BJ (cell line): ENCODE measurements at regions not wholly inside any gene's neighbourhood (a gene's known extent, or its start where the extent isn't known, plus 50 kb on each side); places are given as distances from the start of the nearest gene placed in this dataset.

Experiments used
- CTCF ChIA-PET: fragments of 350-600 bp; formaldehyde crosslinking; extraction: SDS; loops from one replicate; lab custom pipeline; 2021; ENCODE audit warnings: antibody characterized with exemption, inconsistent platforms; lab: Yijun Ruan, JAX
- POLR2A ChIA-PET: fragments of 300-600 bp; sonication (Branson Sonifier 250); formaldehyde crosslinking; extraction: SDS; loops from one replicate; lab custom pipeline; 2021; ENCODE audit warnings: antibody characterized with exemption; lab: Charles Lee
- DNase-seq: peaks from one replicate; pipeline ENCODE4 v3.0.0-alpha.2; 2011; ENCODE audit warnings: low read depth
- H3K27me3 ChIP-seq: 2 replicates; pipeline ENCODE4 v1.6.0; 2011; ENCODE audit warnings: low read length; ENCODE audit not compliant: control insufficient read depth, insufficient read depth
- H3K36me3 ChIP-seq: 2 replicates; pipeline ENCODE4 v1.5.1; 2011; ENCODE audit warnings: low read length; ENCODE audit not compliant: control insufficient read depth, insufficient read depth
- H3K4me3 ChIP-seq: 2 replicates; pipeline ENCODE4 v1.5.1; 2011; ENCODE audit warnings: low read depth, mild to moderate bottlenecking, control low read depth, low read length
- TF ChIP-seq, protein P1 (sequence below): IDR thresholded peaks from 2 replicates; pipeline ENCODE4 v1.5.1; 2011; ENCODE audit warnings: low read depth, mild to moderate bottlenecking, control low read depth, inconsistent platforms, low read length, moderate library complexity; ENCODE audit not compliant: insufficient read depth

DNA sequence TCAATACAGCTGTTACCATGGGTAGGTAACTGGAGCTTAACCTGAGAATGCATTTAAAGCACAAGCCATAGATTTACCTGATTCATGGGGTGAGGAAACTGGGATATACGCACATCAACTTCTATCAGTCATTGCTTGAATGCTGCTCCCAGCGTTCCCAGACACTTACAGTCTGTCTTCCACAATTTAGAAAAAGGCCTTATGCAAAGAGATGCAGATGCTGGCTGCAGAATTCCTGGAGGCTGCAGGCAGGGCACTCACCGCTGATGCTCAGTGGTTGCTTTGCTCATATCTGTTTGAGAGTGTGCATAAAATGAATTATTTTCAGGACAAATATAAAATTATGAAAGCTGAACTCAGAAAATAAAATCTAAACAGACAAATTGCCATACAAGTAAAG lies 950.7 kb upstream of the PIK3C3 start:
- Histone ChIP-seq H3K27me3 (no peaks in the 10 kb centered on the region), H3K36me3 (no peaks in the 10 kb centered on the region), H3K4me3 (no peak overlapping the region)
- POLR2A ChIA-PET, result no interaction called here
- CTCF ChIA-PET, result no interaction called here
- TF ChIP-seq, protein P1, sequence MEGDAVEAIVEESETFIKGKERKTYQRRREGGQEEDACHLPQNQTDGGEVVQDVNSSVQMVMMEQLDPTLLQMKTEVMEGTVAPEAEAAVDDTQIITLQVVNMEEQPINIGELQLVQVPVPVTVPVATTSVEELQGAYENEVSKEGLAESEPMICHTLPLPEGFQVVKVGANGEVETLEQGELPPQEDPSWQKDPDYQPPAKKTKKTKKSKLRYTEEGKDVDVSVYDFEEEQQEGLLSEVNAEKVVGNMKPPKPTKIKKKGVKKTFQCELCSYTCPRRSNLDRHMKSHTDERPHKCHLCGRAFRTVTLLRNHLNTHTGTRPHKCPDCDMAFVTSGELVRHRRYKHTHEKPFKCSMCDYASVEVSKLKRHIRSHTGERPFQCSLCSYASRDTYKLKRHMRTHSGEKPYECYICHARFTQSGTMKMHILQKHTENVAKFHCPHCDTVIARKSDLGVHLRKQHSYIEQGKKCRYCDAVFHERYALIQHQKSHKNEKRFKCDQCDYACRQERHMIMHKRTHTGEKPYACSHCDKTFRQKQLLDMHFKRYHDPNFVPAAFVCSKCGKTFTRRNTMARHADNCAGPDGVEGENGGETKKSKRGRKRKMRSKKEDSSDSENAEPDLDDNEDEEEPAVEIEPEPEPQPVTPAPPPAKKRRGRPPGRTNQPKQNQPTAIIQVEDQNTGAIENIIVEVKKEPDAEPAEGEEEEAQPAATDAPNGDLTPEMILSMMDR, result no peak
- no peak for DNase-seq

DNA sequence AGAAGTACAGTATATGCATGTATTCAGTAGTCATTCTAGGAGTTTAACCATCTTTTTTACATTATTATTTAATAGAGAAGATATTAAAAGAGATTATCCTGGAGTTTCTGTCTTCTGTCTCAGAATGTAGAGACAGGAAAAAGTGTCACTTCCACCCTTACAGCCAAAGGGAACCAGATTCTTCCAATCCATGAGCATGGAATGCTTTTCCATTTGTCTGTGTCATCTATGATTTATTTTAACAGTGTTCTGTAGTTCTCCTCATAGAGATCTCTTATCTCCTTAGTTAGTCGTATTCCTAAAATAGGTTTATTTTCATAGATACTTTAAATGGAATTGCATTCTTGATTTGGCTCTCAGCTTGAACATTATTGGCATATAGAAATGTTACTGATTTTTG lies 959.5 kb upstream of the PIK3C3 start:
- no peak overlapping the region for H3K4me3 ChIP-seq
- no peaks in the 10 kb centered on the region for H3K36me3 ChIP-seq
- H3K27me3 ChIP-seq, result no peaks in the 10 kb centered on the region
- DNase-seq, result no peak
- CTCF ChIA-PET, result no interaction called here
- POLR2A ChIA-PET, result no interaction called here
- TF ChIP-seq, protein P1, result no peak

DNA sequence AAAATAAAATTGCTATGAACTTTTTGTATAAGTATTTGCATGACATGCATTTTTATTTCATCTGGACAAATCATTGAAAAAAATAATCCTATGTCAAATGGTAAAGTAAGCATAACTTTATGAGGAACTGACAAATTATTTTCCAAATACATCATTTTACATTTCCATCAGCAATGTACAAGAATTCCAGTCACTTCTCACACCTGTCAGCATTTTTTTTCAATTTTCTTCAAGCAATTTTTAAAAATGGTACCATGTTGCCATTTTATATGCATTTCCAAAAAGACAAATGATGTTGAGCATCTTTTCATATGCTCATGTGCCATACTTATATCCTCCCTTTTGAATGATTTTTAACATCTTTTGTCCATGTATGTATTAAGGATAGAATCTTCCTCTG lies 961.7 kb upstream of the PIK3C3 start:
- DNase-seq, result no peak
- TF ChIP-seq, protein P1, result no peak
- Histone ChIP-seq H3K36me3 (no peaks in the 10 kb centered on the region), H3K27me3 (no peaks in the 10 kb centered on the region), H3K4me3 (no peak overlapping the region)
- CTCF ChIA-PET, result no interaction called here
- POLR2A ChIA-PET, result no interaction called here

DNA sequence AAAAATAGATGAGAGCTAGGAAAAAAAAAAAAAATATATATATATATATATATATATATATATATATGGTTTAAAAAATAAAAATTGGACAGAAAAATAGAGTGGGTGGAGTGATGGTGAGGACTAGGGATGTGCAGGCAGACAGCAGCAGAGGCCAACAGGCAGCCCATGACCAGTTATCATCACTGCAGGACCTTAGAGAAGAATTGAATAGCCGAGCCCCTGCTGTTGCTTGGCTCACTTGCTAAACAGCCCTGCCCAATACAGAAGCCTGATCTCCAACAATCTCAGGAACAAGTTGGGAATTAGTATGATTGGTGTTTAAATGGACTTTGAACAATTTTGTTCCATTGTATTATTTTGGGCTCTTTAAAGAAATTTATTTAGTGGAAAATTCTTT lies 967.5 kb upstream of the PIK3C3 start:
- Histone ChIP-seq H3K27me3 (no peaks in the 10 kb centered on the region), H3K36me3 (no peaks in the 10 kb centered on the region), H3K4me3 (no peak overlapping the region)
- no peak for DNase-seq
- ChIA-PET POLR2A (no interaction called here), CTCF (no interaction called here)
- TF ChIP-seq, protein P1, result no peak

DNA sequence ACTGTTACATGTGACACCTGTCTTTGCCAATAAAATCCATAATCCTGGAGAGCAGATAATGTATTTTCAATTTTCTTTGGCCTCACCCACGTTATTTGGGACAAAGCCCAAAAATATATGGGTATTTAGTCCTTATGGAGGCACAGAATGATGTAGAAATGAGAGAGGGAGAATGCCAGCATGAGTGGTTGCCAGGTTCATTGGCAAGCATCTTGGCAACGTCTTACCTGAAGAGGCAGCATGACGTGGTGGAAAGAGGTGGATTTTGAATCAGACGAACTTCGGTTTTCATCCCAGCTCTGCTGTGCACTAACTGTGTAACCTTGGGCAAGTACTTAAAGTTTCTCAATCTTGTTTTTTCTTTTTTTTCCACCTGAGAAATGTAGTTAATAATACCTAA lies 969.6 kb upstream of the PIK3C3 start:
- no peaks in the 10 kb centered on the region for H3K27me3 ChIP-seq
- no peak for DNase-seq
- TF ChIP-seq, protein P1, result no peak
- H3K4me3 ChIP-seq, result no peak overlapping the region
- ChIA-PET POLR2A (no interaction called here), CTCF (no interaction called here)
- no peaks in the 10 kb centered on the region for H3K36me3 ChIP-seq
